ENCODE measurements at regions not wholly inside any gene's neighbourhood (a gene's known extent, or its start where the extent isn't known, plus 50 kb on each side); places are given as distances from the start of the nearest gene placed in this dataset.

DNA sequence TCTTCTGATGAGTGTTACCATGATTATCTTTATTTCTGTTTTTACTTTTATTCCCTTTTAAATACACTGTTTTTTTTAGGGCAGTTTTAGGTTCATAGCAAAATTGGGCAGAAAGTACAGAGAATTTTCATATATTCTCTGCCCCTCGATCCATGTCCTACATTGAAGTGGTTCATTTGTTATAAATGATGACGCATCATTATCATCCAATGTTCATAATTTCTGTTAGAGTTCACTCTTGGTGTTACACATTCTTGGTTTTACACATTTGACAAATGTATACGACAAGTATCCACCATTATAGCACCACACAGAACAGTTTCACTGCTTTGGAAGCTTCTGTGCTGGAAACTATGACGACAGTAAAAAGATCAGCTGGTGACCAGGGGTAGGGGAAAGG lies 578.1 kb upstream of the AADAT start:
- no peaks in the 10 kb centered on the region for H3K27me3 Mint-ChIP-seq (ENCODE audit: insufficient read depth)
- Histone ChIP-seq H3K4me1 (ENCODE audit: control insufficient read depth, insufficient read depth, low read length) (no peaks in the 10 kb centered on the region), H3K27me3 (ENCODE audit: control insufficient read depth, insufficient read depth, low read length, poor library complexity, severe bottlenecking) (no peaks in the 10 kb centered on the region), H3K36me3 (ENCODE audit: control insufficient read depth, insufficient read depth, low read length) (no peaks in the 10 kb centered on the region), H3K4me3 (ENCODE audit: low read length) (no peak overlapping the region), H3K27ac (ENCODE audit: low read depth, low read length) (no peak overlapping the region), H3K9me3 (ENCODE audit: control insufficient read depth, low read length) (no peaks in the 10 kb centered on the region), H3K9ac (ENCODE audit: extremely low read depth, low read length, poor library complexity, severe bottlenecking) (no peak overlapping the region)
- no peak overlapping the region for H3K4me3 Mint-ChIP-seq
- DNase-seq, result no peak
- H3K27ac Mint-ChIP-seq, result no peak overlapping the region
- TF ChIP-seq, protein P1, sequence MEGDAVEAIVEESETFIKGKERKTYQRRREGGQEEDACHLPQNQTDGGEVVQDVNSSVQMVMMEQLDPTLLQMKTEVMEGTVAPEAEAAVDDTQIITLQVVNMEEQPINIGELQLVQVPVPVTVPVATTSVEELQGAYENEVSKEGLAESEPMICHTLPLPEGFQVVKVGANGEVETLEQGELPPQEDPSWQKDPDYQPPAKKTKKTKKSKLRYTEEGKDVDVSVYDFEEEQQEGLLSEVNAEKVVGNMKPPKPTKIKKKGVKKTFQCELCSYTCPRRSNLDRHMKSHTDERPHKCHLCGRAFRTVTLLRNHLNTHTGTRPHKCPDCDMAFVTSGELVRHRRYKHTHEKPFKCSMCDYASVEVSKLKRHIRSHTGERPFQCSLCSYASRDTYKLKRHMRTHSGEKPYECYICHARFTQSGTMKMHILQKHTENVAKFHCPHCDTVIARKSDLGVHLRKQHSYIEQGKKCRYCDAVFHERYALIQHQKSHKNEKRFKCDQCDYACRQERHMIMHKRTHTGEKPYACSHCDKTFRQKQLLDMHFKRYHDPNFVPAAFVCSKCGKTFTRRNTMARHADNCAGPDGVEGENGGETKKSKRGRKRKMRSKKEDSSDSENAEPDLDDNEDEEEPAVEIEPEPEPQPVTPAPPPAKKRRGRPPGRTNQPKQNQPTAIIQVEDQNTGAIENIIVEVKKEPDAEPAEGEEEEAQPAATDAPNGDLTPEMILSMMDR (conservative IDR thresholded peaks at IDR 0.05), result no peak
- 89% methylated on average over 4 of the region's 4 CpGs; no CpG with 5 or more reads in 1 of the 2 experiments for WGBS, 2 experiments (ENCODE audit: insufficient coverage in 1 of 2, insufficient read length in 1 of 2)
- no peaks in the 10 kb centered on the region for H3K9me3 Mint-ChIP-seq
- H3K4me1 Mint-ChIP-seq, result peaks cover 21% of the 10 kb centered on the region
- no peaks in the 10 kb centered on the region for H3K36me3 Mint-ChIP-seq (ENCODE audit: low read depth)

- 89 to 100% methylated on average over 1 to 2 of the region's 2 CpGs for WGBS, 2 experiments (ENCODE audit: insufficient coverage in 1 of 2, insufficient read length in 1 of 2)
- Histone ChIP-seq H3K9ac (ENCODE audit: extremely low read depth, low read length, poor library complexity, severe bottlenecking) (no peak overlapping the region), H3K9me3 (ENCODE audit: control insufficient read depth, low read length) (no peaks in the 10 kb centered on the region), H3K4me1 (ENCODE audit: control insufficient read depth, insufficient read depth, low read length) (no peaks in the 10 kb centered on the region), H3K4me3 (ENCODE audit: low read length) (no peak overlapping the region), H3K27me3 (ENCODE audit: control insufficient read depth, insufficient read depth, low read length, poor library complexity, severe bottlenecking) (no peaks in the 10 kb centered on the region), H3K36me3 (ENCODE audit: control insufficient read depth, insufficient read depth, low read length) (no peaks in the 10 kb centered on the region), H3K27ac (ENCODE audit: low read depth, low read length) (no peak overlapping the region)
- Mint-ChIP-seq H3K36me3 (ENCODE audit: low read depth) (no peaks in the 10 kb centered on the region), H3K4me1 (peaks cover 18% of the 10 kb centered on the region), H3K27me3 (ENCODE audit: insufficient read depth) (no peaks in the 10 kb centered on the region), H3K9me3 (no peaks in the 10 kb centered on the region), H3K27ac (no peak overlapping the region), H3K4me3 (no peak overlapping the region)
- TF ChIP-seq, protein P1 (conservative IDR thresholded peaks at IDR 0.05), result no peak
- no peak for DNase-seq
Observed at GRCh38 chr4:170666909-170667308, 577.2 kb upstream of the AADAT start.

DNA sequence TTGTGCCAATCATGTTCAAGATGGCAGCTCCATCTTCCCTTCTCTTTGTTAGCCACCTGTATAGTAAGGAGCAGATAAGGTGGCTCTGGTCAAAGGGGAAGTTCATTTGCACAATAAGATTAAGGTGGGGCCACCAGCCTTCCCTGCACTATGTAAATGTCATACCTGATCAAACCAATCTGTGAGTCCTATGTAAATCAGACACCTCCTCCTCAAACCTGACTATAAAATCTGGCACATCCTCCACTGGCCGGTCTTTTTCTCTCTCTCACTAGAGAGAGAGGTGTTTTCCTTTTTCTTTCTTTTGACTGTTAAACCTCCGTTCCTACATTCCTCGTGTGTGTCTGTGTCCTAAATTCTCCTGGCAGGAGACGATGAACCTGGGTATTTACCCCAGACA lies 572.5 kb upstream of the AADAT start:
- H3K27me3 ChIP-seq (ENCODE audit: control insufficient read depth, insufficient read depth, low read length, poor library complexity, severe bottlenecking), result no peaks in the 10 kb centered on the region

More for the DNA sequence above, 572.5 kb upstream of the AADAT start:
- WGBS, 2 experiments (ENCODE audit: insufficient coverage in 1 of 2, insufficient read length in 1 of 2), result 84 to 92% methylated on average over 4 of the region's 4 CpGs
- H3K27ac Mint-ChIP-seq, result peak overlapping the region; percentile 66
- DNase-seq, result peak; percentile 39
- Histone ChIP-seq H3K9me3 (ENCODE audit: control insufficient read depth, low read length) (no peaks in the 10 kb centered on the region), H3K4me3 (ENCODE audit: low read length) (no peak overlapping the region), H3K36me3 (ENCODE audit: control insufficient read depth, insufficient read depth, low read length) (no peaks in the 10 kb centered on the region), H3K27ac (ENCODE audit: low read depth, low read length) (no peak overlapping the region), H3K4me1 (ENCODE audit: control insufficient read depth, insufficient read depth, low read length) (no peaks in the 10 kb centered on the region), H3K9ac (ENCODE audit: extremely low read depth, low read length, poor library complexity, severe bottlenecking) (no peak overlapping the region)
- H3K4me3 Mint-ChIP-seq, result no peak overlapping the region
- H3K36me3 Mint-ChIP-seq (ENCODE audit: low read depth), result no peaks in the 10 kb centered on the region
- TF ChIP-seq, protein P1 (conservative IDR thresholded peaks at IDR 0.05), result no peak
- H3K9me3 Mint-ChIP-seq, result no peaks in the 10 kb centered on the region
- H3K27me3 Mint-ChIP-seq (ENCODE audit: insufficient read depth), result no peaks in the 10 kb centered on the region
- H3K4me1 Mint-ChIP-seq, result peaks cover 11% of the 10 kb centered on the region
